Karpas-422 (cell line): ENCODE measurements at regions not wholly inside any gene's neighbourhood (a gene's known extent, or its start where the extent isn't known, plus 50 kb on each side); places are given as distances from the start of the nearest gene placed in this dataset.

ENCODE experiments used
- DNase-seq: peaks from one replicate; pipeline ENCODE4 v3.0.0-alpha.2; 2015
- H2AFZ ChIP-seq: fragments of 200-600 bp; sonication (generic); 2 replicates; pipeline ENCODE4 v1.6.1; 2014; ENCODE audit warnings: antibody characterized with exemption, low read length, mixed read lengths
- H3K27ac ChIP-seq: fragments of 200-600 bp; sonication (generic); 2 replicates; pipeline ENCODE4 v1.5.1; 2014; ENCODE audit warnings: mild to moderate bottlenecking, low read length, moderate library complexity
- H3K27me3 ChIP-seq: fragments of 200-600 bp; sonication (generic); 2 replicates; pipeline ENCODE4 v1.6.1; 2014; ENCODE audit warnings: low read length, mixed read lengths
- H3K36me3 ChIP-seq: fragments of 200-600 bp; sonication (generic); 2 replicates; pipeline ENCODE4 v1.6.1; 2014; ENCODE audit warnings: low read length, mixed read lengths; ENCODE audit not compliant: insufficient read depth
- H3K4me1 ChIP-seq: fragments of 200-600 bp; sonication (generic); 2 replicates; pipeline ENCODE4 v1.6.1; 2014; ENCODE audit warnings: mild to moderate bottlenecking, low read length, mixed read lengths
- H3K4me2 ChIP-seq: fragments of 200-600 bp; sonication (generic); 2 replicates; pipeline ENCODE4 v1.6.1; 2014; ENCODE audit warnings: low read length, low read depth, mild to moderate bottlenecking; ENCODE audit not compliant: poor library complexity, severe bottlenecking
- H3K4me3 ChIP-seq: fragments of 200-600 bp; sonication (generic); 2 replicates; pipeline ENCODE4 v1.5.1; 2014; ENCODE audit warnings: mild to moderate bottlenecking, antibody characterized with exemption, low read length, mixed read lengths
- H3K79me2 ChIP-seq: fragments of 200-600 bp; sonication (generic); 2 replicates; pipeline ENCODE4 v1.6.1; 2014; ENCODE audit warnings: mild to moderate bottlenecking, low read length, mixed read lengths
- H3K9ac ChIP-seq: fragments of 200-600 bp; sonication (generic); 2 replicates; pipeline ENCODE4 v1.6.0; 2014; ENCODE audit warnings: low read length
- H3K9me2 ChIP-seq: fragments of 200-600 bp; sonication (generic), shearing (Covaris generic); replicated peaks from 2 replicates; pipeline ENCODE4 v1.6.0; 2014; ENCODE audit warnings: mild to moderate bottlenecking, low read length, moderate library complexity; ENCODE audit not compliant: insufficient read depth
- H3K9me3 ChIP-seq: fragments of 300-700, 200-600 bp; sonication (generic); 2 replicates; pipeline ENCODE4 v1.6.1; 2014; ENCODE audit warnings: low read length, mixed read lengths
- H4K20me1 ChIP-seq: fragments of 200-600 bp; sonication (generic); 2 replicates; pipeline ENCODE4 v1.6.1; 2014; ENCODE audit warnings: mild to moderate bottlenecking, antibody characterized with exemption, low read length, low read depth; ENCODE audit not compliant: insufficient read depth

- Histone ChIP-seq H3K9ac (peak overlapping the region; percentile 61; the same call in 1 of the 2 replicates), H3K4me3 (no peak overlapping the region), H4K20me1 (no peaks in the 10 kb centered on the region), H3K27ac (peak overlapping the region; percentile 91), H3K4me2 (peak overlapping the region; percentile 74), H2AFZ (no peak overlapping the region), H3K36me3 (no peaks in the 10 kb centered on the region), H3K9me2 (no peaks in the 10 kb centered on the region), H3K79me2 (no peaks in the 10 kb centered on the region), H3K27me3 (no peaks in the 10 kb centered on the region), H3K9me3 (no peaks in the 10 kb centered on the region), H3K4me1 (peaks cover 72% of the 10 kb centered on the region)
- no peak for DNase-seq
These were observed 152.9 kb upstream of the LPP start for GRCh38 chr3:188001093-188001492.

GRCh38 chr3:188001926-188002325 lies 152.0 kb upstream of the LPP start:
- H4K20me1 ChIP-seq: no peaks in the 10 kb centered on the region
- no peak overlapping the region for H3K9ac ChIP-seq
- peaks cover 76% of the 10 kb centered on the region for H3K4me1 ChIP-seq
- DNase-seq: no peak
- H3K27me3 ChIP-seq: no peaks in the 10 kb centered on the region
- H3K79me2 ChIP-seq: no peaks in the 10 kb centered on the region
- H3K9me2 ChIP-seq: no peaks in the 10 kb centered on the region
- no peak overlapping the region for H3K4me2 ChIP-seq
- H2AFZ ChIP-seq: no peak overlapping the region
- peak overlapping the region; percentile 91 for H3K27ac ChIP-seq
- H3K36me3 ChIP-seq: no peaks in the 10 kb centered on the region
- no peak overlapping the region for H3K4me3 ChIP-seq
- no peaks in the 10 kb centered on the region for H3K9me3 ChIP-seq

- DNase-seq: no peak
- no peak overlapping the region for H3K27ac ChIP-seq
- H4K20me1 ChIP-seq: no peaks in the 10 kb centered on the region
- H3K9ac ChIP-seq: no peak overlapping the region
- H3K4me3 ChIP-seq: no peak overlapping the region
- H3K79me2 ChIP-seq: no peaks in the 10 kb centered on the region
- H3K9me3 ChIP-seq: no peaks in the 10 kb centered on the region
- no peak overlapping the region for H2AFZ ChIP-seq
- no peaks in the 10 kb centered on the region for H3K36me3 ChIP-seq
- H3K9me2 ChIP-seq: no peaks in the 10 kb centered on the region
- H3K4me2 ChIP-seq: no peak overlapping the region
- peaks cover 74% of the 10 kb centered on the region for H3K4me1 ChIP-seq
- no peaks in the 10 kb centered on the region for H3K27me3 ChIP-seq
These were observed 151.3 kb upstream of the LPP start for GRCh38 chr3:188002626-188003138.

- Histone ChIP-seq H3K4me1 (peaks cover 66% of the 10 kb centered on the region), H3K4me3 (no peak overlapping the region), H3K27me3 (no peaks in the 10 kb centered on the region), H3K36me3 (no peaks in the 10 kb centered on the region), H4K20me1 (no peaks in the 10 kb centered on the region), H3K79me2 (no peaks in the 10 kb centered on the region), H3K27ac (no peak overlapping the region; the same call in 1 of the 2 replicates), H3K9ac (no peak overlapping the region), H2AFZ (no peak overlapping the region), H3K4me2 (no peak overlapping the region), H3K9me2 (no peaks in the 10 kb centered on the region), H3K9me3 (no peaks in the 10 kb centered on the region)
- no peak for DNase-seq
These were observed 150.5 kb upstream of the LPP start for GRCh38 chr3:188003188-188004171.

DNA sequence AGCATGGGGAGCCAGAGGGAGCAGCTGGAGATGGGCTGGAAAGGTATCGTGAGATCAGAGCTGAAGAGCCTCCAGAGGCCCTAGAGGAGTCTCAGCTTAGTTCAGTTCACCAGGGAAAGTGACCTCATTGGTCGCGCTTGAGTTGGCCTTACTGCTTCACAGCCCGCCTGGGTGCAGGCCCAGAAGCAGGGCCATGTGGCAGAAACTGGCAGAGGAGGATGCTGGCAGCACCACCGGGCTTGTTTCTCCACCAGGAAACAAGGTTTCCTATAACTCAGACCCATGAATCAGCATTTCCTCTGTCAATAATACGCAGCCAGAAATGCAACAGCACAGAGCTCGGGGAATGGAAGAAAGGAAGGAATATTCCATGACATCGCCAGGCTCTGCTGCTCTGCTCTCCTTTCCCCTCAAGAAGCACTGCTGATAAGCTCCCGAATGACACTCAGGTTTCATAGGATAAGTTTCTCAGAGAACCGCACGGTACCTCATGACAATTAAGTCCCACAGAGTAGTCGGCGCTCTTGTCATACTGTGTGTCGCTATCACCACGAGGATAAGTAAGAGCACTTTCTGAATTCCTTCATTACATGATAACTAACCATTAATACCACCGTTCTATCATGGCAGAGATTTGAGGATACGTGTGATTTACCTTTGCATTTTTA lies 147.1 kb upstream of the LPP start:
- Histone ChIP-seq H3K4me2 (no peak overlapping the region), H3K27me3 (no peaks in the 10 kb centered on the region), H3K9ac (no peak overlapping the region), H3K9me3 (no peaks in the 10 kb centered on the region), H3K4me1 (peaks cover 32% of the 10 kb centered on the region), H2AFZ (0 out of 2 replicates have a peak overlapping the region, but pooled peaks have one; percentile 17), H3K9me2 (no peaks in the 10 kb centered on the region), H3K27ac (no peak overlapping the region), H4K20me1 (no peaks in the 10 kb centered on the region), H3K79me2 (no peaks in the 10 kb centered on the region), H3K4me3 (no peak overlapping the region), H3K36me3 (no peaks in the 10 kb centered on the region)
- peak; percentile 82 for DNase-seq

DNA sequence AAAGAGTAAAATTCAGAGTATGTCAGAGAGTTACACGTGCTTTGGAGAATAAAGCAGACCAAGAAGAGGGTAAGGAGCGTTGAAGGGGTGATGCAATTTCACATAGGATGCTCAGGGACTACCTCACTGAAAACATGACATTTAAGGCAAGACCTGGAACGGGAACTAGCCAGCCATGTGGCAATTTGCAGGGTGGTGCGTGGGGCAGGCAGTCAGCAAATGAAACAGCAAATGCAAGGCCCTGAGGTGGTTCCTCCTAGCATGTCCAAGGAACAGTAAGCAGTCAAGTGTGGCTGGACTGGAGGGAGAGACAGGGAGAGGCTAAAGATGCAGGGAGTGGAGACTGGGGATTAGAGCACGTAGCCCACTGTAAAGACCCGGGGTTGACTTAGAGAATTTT lies 146.1 kb upstream of the LPP start:
- Histone ChIP-seq H3K4me1 (peaks cover 22% of the 10 kb centered on the region), H4K20me1 (no peaks in the 10 kb centered on the region), H3K4me3 (no peak overlapping the region), H3K9ac (no peak overlapping the region), H3K27ac (no peak overlapping the region), H3K4me2 (no peak overlapping the region), H2AFZ (no peak overlapping the region), H3K36me3 (no peaks in the 10 kb centered on the region), H3K9me3 (no peaks in the 10 kb centered on the region), H3K79me2 (no peaks in the 10 kb centered on the region), H3K27me3 (no peaks in the 10 kb centered on the region), H3K9me2 (no peaks in the 10 kb centered on the region)
- no peak for DNase-seq

DNA sequence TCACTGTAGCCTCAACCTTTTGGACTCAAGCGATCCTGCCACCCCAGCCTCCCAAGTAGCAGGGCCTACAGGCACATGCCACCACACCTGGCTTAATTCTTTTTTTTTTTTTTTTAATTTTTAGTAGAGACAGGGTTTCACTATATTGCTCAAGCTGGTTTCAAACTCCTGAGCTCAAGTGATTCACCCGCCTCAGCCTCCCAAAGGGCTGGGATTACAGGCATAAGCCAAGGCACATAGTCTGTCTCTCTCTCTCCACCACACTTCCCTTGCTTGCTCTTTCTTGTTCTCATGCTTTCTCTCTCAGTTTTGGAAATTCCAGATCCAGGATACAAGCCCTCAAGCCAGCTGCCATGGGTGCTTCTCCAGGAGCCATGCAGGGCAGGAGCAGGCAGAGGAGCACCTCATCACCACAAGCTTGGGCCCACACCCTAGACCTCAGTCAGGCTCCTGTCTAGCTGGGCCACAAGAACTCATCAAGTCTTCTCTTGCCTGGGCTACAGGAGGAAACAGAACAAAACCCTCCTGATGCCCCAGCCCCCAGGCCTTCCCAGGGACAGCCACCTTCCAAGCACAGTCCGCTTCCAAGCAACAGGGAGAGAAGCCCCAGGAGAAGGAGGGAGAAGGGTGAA lies 145.3 kb upstream of the LPP start:
- Histone ChIP-seq H3K27me3 (no peaks in the 10 kb centered on the region), H3K36me3 (no peaks in the 10 kb centered on the region), H4K20me1 (no peaks in the 10 kb centered on the region), H3K4me3 (no peak overlapping the region), H3K4me2 (no peak overlapping the region), H3K79me2 (no peaks in the 10 kb centered on the region), H3K9me3 (no peaks in the 10 kb centered on the region), H3K9ac (no peak overlapping the region), H2AFZ (no peak overlapping the region), H3K27ac (no peak overlapping the region), H3K4me1 (peaks cover 15% of the 10 kb centered on the region), H3K9me2 (no peaks in the 10 kb centered on the region)
- no peak for DNase-seq

GRCh38 chr3:188010478-188010877 lies 143.5 kb upstream of the LPP start:
- Histone ChIP-seq H3K9me3 (no peaks in the 10 kb centered on the region), H3K4me1 (peaks cover 13% of the 10 kb centered on the region), H3K79me2 (no peaks in the 10 kb centered on the region), H3K27ac (no peak overlapping the region), H3K4me2 (no peak overlapping the region), H3K27me3 (no peaks in the 10 kb centered on the region), H2AFZ (no peak overlapping the region), H3K9ac (no peak overlapping the region), H3K4me3 (no peak overlapping the region), H3K36me3 (no peaks in the 10 kb centered on the region), H3K9me2 (no peaks in the 10 kb centered on the region), H4K20me1 (no peaks in the 10 kb centered on the region)
- DNase-seq: no peak
